Retinal pigment epithelial cell (primary cell): ENCODE measurements at regions not wholly inside any gene's neighbourhood (a gene's known extent, or its start where the extent isn't known, plus 50 kb on each side); places are given as distances from the start of the nearest gene placed in this dataset.

Source experiments
- DNase-seq: peaks from one replicate; pipeline ENCODE4 v3.0.0-alpha.2; 2010; ENCODE audit warnings: low read depth
- H3K4me3 ChIP-seq: 2 replicates; pipeline ENCODE4 v1.5.1; 2011; ENCODE audit warnings: mild to moderate bottlenecking, low read length, control low read depth, moderate library complexity
- TF ChIP-seq, protein P1 (sequence below): conservative IDR thresholded peaks from 2 replicates; pipeline ENCODE4 v1.5.1; 2011; ENCODE audit warnings: low read depth, low read length, control low read depth, inconsistent platforms

DNA sequence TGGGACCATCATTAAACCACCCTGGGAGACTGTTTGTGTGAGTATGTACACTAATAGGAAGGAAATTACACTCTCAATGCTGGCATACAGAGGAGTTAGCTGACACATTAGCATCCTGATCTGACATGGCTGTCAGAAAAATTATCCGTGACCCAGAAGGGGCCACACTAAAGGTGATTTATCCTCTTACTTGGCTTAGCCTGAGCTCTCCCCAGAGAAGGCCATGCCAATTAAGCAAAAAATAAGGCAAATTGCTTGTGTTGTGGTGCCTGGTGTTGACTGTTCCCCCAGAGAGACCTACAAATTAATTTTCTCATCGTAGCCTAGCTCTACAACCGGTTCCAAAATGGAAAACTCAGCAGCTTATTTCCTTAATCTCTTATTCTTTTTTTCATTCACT lies 992.3 kb downstream of the KCNMA1 start:
- H3K4me3 ChIP-seq, result no peak overlapping the region
- DNase-seq, result peak; percentile 46

DNA sequence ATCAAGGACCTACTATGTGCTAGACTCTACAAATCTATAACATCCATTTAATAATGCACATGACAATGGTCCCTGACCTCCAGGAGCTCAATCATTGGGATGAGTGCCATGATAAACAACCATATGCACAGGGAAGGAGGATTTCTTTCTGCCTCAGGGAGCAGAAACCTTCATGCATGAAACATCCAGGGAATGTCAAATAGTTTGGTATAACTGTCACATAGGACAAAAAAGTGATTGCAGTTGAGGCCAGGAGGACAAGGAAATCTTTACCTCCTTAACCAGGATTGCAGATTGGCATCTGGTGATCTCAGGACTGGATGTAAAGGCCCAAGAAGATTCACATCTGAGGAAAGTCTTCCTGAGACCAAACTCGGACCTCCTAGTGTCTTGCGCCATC lies 993.1 kb downstream of the KCNMA1 start:
- no peak overlapping the region for H3K4me3 ChIP-seq
- no peak for DNase-seq
- TF ChIP-seq, protein P1, sequence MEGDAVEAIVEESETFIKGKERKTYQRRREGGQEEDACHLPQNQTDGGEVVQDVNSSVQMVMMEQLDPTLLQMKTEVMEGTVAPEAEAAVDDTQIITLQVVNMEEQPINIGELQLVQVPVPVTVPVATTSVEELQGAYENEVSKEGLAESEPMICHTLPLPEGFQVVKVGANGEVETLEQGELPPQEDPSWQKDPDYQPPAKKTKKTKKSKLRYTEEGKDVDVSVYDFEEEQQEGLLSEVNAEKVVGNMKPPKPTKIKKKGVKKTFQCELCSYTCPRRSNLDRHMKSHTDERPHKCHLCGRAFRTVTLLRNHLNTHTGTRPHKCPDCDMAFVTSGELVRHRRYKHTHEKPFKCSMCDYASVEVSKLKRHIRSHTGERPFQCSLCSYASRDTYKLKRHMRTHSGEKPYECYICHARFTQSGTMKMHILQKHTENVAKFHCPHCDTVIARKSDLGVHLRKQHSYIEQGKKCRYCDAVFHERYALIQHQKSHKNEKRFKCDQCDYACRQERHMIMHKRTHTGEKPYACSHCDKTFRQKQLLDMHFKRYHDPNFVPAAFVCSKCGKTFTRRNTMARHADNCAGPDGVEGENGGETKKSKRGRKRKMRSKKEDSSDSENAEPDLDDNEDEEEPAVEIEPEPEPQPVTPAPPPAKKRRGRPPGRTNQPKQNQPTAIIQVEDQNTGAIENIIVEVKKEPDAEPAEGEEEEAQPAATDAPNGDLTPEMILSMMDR, result no peak

More for the DNA sequence above, 992.3 kb downstream of the KCNMA1 start:
- TF ChIP-seq, protein P1, result no peak

GRCh38 chr10:76643511-76643911 lies 994.1 kb downstream of the KCNMA1 start:
- TF ChIP-seq, protein P1, result no peak
- DNase-seq, result no peak
- H3K4me3 ChIP-seq, result no peak overlapping the region

GRCh38 chr10:76642358-76642757 lies 995.2 kb downstream of the KCNMA1 start:
- TF ChIP-seq, protein P1, result no peak
- no peak overlapping the region for H3K4me3 ChIP-seq
- DNase-seq, result no peak

- H3K4me3 ChIP-seq, result no peak overlapping the region
- DNase-seq, result no peak
- TF ChIP-seq, protein P1, result no peak
These were observed 996.4 kb downstream of the KCNMA1 start for GRCh38 chr10:76641215-76641614.

DNA sequence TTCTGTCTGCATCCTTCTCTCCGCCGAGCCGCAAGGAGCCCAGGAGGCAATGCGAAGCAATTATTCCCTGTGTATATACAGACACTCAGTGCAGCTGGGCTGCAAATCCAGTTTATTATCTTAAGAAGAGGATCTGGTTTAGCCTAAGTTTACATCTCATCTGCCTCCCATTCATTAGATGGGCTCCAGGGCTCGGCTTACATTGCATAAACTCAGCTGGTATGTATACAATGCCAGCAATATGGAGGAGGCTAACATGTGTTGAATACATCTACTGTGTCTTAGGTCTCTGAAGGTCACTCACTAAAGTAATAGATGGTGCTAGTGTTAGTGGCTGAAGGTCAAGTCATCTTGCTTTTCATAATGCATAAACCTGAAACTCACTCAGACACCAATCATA lies 996.8 kb downstream of the KCNMA1 start:
- no peak for DNase-seq
- no peak overlapping the region for H3K4me3 ChIP-seq
- TF ChIP-seq, protein P1, result no peak

GRCh38 chr10:76632767-76633051 lies 1004.9 kb downstream of the KCNMA1 start:
- no peak for DNase-seq
- peak overlapping the region; percentile 37 for H3K4me3 ChIP-seq
- TF ChIP-seq, protein P1, result peak; percentile 81
